NOMO-1 treated with dmso at 0.1 percent for 144 hours (cell line): ENCODE measurements at regions not wholly inside any gene's neighbourhood (a gene's known extent, or its start where the extent isn't known, plus 50 kb on each side); places are given as distances from the start of the nearest gene placed in this dataset.

Experiments used
- DNase-seq: peaks from one replicate; lab custom pipeline; 2025; ENCODE audit not compliant: unreplicated experiment; lab: John Stamatoyannopoulos, UW

DNA sequence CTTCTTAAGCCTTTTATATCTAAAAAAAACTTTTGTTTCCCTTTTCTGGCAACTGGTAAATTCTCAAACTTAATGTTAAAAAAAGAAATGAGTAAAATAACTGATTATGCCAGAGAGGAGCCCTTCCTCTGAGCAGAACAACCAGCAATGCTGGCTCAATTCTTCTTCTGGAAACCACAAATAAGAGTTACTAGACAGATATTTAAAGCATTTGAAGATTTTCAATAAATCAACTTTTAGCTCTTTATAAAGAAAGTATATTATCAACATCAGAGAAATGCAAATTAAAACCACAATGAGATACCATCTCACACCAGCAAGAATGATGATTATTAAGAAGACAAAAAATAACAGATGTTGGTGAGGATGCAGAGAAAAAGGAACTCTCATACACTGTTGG lies 61.1 kb upstream of the TCF21 start:
- no peak for DNase-seq

DNA sequence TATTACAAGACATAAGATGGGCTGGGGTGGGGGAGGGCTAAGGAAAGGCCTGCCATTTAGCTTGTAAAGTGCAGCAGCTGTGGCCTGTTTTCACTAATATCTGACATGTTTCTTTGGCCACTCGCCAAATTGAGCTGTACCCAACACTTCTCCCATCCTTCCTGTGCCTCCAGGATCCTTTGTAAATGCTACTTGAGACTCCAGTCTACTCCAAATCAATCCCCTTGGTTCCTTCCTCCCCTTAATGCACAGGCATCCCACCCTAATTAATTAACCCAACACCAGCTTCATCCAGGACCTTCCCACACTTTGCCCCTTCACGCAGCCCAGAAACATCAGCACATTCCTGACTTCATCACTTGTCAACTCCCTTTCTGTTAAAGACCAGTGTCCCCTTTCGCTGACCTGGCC lies 55.0 kb upstream of the TCF21 start:
- no peak for DNase-seq

DNA sequence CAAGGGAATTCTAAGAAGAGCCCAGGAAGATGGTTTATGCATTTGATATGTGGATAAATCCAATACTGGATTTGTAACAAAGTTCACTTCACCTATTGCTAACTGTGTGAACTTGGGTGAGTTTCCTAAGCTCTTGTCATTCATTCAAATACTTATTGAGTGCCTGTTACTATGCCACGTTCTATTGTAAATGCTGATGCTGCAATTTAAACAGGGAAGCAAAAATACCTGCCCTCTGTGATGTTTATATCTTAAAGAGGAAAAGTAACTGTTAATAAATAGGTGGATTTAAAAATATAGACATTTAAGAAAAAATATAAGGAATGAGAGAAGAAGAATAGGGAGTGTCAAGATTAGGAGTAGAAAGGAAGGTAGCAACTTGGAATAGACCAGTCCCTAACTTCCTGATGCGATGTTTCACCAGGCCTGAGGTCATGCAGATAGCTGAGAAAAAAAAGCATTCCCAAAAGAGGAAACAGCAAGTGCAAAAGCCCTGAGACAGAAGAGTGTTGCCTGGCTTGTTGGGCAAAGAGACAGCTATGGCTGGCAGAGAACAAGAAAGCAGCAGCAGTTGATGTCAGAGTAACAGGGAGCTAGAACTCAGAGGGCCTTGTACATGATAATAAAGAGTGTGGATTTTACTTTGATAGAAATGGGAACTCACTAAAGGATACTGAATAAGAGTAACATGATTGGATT lies 54.3 kb upstream of the TCF21 start:
- DNase-seq, result no peak

DNA sequence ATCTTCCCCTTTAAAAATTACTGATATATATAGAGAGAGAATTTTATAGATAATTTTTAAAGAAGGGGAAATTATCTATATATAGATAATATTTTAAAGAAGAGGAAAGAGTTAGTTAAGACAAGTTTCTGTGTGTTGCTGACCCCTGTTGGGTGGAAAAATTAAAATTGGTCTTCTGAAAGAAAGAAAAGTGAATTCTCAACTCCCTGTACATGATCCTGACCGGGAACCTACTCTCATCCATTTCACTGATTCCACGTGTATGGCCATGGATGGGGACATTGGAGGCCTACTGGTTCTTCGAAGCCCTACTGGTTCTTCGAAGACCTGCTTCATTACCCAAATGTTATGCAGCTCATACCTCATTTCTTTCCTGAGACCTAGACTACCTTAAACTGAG lies 53.0 kb upstream of the TCF21 start:
- DNase-seq, result no peak

DNA sequence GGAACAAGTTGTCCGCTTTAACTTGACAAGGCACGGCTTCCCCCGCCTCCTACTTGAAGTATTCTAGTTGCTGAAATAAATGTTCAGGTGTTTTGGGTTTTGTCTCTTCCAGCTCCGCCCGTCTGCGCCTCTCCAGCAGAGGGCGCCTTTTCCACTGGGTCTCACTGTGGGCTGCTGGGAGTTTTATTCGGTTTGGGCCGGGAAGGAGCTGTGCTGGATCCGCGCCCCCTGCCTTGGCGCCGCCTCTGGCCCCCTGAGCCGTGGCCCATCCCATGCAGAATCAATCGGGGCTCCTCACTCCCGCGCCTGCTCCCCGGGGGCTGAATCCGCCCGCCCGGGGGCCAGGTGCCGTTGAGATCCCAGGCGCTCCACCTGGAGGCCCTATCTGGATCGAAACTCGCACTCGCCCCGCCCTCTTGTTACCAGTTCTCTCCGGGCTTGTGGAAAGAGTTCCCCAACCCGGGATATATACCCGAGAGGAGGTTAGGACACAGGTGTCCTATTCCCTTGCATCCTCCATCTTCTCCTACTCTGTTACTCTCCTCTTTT lies 51.0 kb upstream of the TCF21 start:
- no peak for DNase-seq
